ENCODE measurements at regions not wholly inside any gene's neighbourhood (a gene's known extent, or its start where the extent isn't known, plus 50 kb on each side); places are given as distances from the start of the nearest gene placed in this dataset.
A peak's percentile ranks its signal among the peaks of the same experiment; 100 is the strongest.

DNA sequence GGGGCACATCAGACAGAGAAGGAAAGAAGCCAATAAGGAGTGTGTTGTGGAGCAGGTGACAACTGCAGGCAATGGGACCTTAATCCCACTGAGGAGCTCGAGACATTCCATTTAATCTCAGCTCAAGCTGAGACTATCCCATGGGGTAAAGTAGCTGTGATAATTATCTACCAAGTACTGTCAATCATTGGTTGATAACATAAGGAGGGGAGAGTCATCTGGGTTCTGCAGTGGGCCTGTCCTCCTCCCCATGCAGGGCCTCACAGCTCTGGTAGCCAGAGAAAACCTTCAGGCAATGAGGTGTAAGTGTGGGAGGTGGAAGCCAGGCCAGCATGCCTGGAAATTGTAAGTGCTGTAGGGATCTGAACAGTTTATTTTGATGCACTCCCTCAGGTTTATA is 375.0 kb upstream of the ARID1B start:
- no peak for DNase-seq

GRCh38 chr6:156400487-156400886 is 376.7 kb upstream of the ARID1B start:
- no peak for DNase-seq

- no peak for DNase-seq
Observed at GRCh38 chr6:156398966-156399365, 378.2 kb upstream of the ARID1B start.

DNA sequence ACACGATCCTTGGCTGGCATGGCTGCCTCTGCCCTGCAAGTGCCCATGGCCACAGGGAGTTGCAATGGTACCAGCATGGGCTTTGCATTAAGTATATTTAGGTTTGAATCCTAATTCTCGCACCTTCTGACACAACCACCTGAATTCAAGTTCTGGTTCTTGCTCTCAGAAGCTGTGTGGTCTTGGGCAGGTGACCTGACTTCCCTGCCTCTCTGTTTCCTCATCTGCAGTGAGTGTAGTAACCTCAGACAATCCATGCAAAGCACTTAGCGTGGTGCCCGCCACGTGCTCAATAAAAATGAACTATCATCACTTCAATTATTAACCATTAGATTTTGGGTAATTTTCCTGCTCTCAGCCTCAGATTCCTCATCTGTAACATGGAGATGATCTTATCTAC is 378.8 kb upstream of the ARID1B start:
- DNase-seq, result no peak

GRCh38 chr6:156396791-156397418 is 380.3 kb upstream of the ARID1B start:
- DNase-seq, result no peak

DNA sequence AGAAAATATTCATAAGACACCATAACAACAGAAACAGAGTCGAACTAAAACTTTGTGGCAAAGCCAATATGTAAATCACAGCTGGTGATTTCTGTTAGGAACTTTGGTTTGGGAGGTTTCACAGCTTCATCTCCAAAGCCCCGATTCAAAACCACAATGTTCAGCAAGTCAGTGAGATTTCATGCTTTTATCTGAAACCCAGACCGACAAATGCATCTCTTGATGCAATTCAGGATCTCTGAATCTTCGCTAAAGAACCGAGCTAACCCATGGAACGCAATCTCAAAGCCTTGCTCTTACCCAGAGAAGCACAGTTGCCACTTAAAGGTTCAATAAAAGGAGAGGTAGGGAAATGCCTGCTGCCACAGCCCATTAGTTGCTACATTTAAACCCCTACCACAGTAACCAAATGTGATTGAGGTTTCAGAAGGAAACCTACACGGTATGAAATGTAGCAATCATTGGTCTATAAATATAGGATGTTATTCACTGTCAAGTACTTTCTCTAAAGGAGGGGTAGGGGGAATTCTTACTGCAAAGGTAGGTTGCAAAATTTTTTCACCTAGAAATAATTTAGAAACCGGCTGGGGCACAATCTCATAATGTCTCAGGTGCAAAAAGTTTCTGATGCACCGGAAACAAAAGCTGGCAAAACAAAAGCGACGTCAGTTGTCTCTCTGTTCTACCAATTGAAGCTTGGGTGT is 381.0 kb upstream of the ARID1B start:
- peak; percentile 62 for DNase-seq

DNA sequence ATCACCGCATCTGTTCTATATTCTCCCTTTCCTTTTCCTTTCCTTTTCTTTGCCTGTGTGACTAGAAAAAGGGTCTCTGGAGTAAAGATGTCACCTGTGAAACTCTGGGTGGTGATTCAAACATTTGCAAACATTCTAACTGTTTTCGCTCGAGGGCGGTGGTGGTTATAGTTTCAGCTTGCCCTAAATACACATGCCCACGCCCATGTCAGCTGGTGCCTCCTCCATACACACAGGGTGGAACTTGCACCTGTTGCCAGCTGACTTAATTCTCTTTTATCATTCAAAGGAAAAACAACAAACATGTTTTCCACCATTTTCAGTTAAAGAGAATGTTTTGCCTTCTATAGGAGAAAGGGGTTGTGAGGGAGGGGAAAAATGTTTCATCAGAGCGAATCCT is 381.9 kb upstream of the ARID1B start:
- DNase-seq, result peak; percentile 58

DNA sequence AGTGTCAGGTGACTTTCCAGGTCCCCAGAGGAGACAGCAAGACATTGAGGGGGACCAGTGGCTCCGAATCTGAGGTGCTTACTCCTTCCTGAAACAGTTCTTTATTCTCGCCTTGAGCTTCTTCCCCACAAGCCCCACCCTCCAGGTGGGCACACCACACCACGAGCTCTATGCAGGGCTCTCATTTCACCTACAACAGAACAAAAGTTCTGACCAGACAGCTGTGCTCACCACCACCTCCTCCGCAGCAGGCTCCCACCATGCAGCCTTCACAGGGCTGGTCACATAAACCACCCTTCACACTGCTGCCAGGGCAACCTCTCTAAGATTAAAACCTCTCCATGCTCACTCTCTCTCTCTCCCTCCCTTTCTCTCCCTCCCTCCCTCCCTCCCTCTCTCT is 384.5 kb upstream of the ARID1B start:
- no peak for DNase-seq

DNA sequence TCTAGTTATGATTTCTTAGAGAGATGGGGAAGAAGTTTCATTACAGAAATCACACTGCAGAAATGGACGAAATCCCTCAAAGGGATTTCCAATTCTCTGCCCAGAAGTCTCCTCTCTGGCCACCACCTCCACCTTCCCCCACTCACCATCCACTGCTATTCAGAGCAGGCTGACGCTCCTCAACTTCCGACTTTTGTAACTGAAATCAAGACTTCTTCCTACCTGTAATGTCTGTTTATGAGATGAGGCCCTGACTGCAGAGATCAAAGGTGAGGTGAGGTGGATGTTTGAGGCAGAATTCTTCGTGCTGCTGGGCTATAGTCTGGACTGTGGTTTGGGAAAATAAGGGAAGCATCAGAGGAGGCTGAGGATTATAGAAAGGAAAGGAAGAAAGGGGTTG is 385.2 kb upstream of the ARID1B start:
- no peak for DNase-seq

DNA sequence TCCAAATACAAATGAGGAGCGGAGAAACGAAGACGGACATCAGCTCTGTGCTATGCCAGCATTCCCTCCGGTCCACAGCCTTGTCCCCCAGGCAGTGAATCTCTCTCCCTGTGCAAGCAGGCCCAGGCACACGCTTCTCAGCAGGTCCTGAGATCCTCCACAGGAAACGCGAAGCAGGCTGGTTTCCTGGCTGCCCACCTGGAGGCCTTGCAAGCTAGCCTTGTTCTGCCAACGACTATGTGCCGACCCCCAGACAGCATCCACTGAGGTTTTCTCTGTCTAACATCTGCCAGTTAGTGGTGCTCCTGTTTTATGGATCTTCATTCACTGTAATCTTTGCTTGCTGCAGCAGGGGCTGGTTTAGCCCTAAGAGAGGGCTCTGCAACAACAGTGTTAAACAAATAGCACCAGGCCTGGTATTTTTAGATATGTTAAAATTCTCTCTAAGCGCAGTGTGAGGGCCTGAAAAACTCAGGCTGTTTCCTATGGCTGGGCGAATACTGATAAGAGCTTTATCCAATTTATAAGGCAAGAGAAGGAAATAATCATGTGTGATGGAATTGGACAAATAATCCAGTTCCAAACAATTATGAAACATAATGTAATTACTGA is 386.0 kb upstream of the ARID1B start:
- no peak for DNase-seq

DNA sequence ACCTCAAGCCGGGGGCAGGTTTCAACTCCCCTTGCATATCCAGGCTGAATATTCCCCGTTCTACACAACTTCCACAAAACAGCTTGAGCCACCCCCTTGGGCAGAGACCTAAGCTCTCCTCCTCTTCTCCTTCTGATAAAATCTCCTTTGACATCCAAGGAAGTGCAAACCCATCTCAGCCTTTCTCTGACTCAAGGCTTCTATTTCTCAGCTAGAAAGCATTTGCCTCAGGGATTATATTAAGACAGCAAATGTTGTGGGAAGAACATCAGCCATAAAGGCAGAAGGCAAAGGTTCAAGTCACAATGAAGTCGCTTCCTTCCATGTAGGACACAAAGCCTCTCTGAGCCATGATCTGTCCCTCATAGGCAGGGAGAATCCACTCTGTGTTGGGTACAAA is 386.6 kb upstream of the ARID1B start:
- no peak for DNase-seq

DNA sequence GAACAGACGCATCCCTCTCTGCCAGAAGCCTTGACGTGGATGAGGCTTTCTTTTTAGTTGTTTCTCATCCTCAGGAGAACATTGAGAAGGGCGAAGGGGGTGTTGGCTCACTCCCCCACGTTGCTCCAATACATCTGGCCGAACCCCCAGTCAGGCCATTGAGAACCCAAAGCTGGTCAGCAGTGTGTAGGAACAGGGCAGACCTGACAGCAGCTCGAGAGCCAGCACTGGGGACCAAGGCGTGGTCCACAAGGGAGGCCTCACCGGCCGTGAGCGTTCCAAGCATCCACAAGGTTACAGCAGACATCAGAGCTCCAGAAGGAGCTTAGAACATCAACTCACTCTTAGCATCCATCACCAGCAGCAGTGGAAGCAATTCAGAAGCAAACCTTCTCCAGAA is 387.9 kb upstream of the ARID1B start:
- no peak for DNase-seq

DNA sequence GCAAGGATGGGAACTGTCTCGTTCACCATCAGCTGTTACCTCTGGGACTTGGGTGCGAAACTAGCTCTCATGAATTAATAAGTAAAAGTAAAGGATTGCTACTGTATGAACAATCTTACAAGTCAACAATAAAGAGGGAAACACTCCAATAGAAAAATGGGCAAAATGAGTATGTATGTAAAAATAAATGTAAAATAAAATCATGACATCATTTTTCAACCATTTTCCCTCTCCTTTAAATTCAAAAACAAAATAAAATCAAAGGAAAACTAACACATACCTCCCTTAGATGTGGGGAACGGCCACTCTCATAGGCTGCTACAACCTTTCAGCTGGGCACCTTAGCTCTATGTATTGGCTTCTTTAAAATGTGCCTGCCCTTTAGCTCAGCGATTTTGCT is 389.7 kb upstream of the ARID1B start:
- no peak for DNase-seq

DNA sequence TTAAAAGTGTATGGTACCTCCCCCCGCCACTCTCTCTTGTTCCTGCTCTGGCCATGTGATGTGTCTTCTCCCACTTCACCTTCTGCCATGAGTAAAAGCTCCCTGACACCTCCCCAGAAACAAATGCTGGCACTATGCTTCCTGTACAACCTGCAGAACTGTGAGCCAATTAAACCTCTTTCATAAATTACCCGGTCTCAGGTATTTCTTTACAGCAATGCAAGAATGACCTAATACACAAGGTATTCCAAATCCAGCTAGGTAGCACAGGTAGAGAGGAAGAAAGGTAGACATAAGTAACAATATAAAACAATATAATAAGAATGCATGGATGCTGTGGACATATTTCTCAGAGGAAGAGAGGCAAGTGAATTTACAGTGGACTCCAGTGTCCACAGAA is 394.1 kb upstream of the ARID1B start:
- no peak for DNase-seq

DNA sequence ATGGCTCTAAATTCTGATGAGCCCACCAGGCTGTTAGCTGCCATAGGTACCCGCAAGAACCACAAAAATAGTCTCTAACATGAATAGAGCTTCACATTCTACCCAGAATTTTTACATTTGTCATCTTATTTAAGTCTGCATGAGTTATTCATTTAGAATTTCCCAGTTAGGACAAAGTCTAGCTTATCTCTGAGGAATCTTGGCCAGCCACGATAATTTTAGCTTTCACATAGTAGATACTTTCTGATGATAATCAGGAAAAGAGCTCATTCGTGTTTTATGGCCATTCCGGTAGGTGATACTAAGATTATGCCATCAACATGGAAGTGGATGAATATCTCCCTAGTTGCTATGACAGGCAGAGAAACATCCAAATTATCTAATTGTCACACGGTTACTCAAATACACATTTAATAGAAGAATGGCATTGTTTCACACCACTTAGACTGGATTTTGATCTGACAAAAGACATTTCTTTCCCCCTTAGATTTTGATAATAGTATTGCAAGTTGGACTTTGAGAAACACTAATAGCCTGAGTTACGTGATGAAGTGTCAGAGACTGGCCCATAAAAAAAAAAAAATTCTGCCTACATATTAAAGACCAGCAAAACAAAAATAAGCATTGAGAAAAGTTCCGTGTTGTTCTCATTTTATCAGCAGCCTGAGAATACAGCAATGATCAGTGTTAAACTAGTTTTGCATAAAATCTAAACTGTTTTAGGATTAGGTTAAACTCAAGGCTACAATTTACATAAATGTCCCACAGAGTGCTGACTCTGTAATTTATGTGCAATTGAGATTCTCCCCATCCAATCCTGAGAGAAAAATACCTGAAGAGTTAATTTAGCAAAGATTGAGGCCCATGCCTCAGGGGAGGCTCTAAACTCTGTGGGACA is 397.5 kb upstream of the ARID1B start:
- no peak for DNase-seq

- peak; percentile 37 for DNase-seq
Observed at GRCh38 chr6:156378853-156379252, 398.3 kb upstream of the ARID1B start.

GRCh38 chr6:156376091-156376490 is 401.1 kb upstream of the ARID1B start:
- DNase-seq, result no peak

DNA sequence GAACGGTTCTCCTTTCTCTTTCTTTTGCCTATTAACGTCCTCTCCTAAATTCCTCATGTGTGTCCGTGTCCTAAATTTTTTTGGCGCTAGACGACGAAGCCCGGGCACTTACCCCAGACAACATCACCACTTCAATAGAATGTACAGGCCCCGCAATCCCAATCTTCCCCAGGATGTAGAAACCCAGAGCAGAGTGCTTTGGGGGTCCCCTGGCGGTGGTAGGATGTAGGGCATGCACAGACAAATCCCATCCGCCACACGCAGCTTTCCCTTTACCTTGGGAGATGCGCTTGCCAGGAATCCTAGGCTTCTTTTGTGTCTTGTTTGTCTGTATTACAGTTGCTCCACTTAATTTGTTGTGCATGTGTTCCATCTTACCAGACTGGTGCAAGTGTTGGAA is 417.3 kb upstream of the ARID1B start:
- no peak for DNase-seq

DNA sequence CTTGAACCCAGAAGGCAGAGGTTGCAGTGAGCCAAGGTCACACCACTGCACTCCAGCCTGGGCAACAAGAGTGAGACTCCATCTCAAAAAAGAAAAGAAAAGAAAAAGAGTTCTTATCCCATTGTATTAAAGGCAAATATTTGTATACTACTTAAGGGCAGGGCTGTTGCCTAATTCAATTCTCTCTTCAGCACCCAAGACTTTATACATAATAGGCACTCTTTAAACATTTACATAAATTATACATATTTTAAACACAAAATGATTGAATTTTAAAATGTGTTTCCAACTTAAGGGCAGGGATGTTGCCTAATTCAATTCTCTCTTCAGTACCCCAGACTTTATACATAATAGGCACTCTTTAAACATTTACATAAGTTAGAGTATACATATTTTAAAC is 424.3 kb upstream of the ARID1B start:
- DNase-seq, result no peak

DNA sequence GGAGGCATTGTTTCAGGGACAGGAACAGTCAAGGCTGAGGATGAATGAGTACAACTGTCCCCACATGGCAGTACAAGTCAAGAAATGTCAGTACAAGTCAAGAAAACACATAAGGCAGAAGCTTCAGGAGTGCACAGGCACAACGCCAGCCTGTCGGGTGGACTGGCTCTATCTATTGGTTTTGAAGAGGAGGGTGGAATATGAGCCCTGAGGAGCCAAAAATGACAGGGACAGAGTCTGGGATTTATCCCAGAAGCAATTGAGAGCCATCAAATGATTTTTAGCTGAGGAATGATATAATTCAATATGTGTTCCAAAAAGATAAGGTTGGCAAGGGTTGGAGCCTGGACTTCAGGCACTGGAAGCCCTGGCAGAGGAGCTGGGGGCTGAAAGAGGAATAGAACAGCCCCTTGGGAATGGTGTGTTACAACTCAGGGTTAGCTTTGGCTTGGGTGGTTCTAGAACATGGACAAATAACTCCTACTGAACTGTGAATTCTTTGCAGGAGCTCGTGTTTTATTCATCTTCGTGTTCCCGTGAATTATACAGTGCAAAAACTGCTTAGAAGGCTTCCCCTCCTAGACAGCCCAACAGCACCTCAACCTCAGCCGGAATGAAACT is 425.7 kb upstream of the ARID1B start:
- DNase-seq, result no peak

DNA sequence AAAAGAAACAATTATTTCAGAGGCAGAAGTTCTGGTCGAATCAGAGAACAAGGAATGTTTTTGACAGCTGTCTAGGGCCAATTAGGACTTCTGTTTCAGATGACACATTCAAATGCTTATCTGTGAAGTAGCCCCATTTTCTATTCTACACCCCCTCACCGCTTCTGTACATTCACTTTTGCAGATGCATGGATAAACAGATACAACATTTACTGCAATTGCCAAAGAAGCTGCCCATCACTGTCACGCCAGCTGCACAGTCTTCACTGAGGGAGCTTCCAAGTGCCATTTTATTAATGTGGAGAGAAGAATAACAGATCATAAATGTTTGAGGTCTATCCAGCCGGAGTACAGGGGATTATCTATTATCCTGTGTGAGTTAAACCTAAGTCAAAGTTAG is 426.8 kb upstream of the ARID1B start:
- no peak for DNase-seq

DNA sequence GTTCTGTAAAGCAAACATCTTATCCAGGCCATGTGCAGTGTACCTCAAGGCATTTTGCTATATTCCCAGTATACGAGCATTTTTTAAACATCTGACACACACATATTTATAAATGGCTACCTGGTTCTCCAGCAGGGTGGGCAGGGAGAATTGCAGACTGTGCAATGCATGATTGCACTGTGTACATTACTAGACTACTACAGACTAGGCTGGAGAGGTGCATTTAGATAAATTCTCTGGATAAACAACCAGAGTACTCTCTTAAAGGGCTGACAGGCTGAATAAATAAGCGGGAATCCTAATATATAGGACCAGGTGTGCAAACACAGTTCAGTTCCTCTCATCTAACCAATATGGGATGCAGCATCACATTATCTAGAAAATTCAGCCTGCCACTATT is 428.3 kb upstream of the ARID1B start:
- DNase-seq, result no peak

DNA sequence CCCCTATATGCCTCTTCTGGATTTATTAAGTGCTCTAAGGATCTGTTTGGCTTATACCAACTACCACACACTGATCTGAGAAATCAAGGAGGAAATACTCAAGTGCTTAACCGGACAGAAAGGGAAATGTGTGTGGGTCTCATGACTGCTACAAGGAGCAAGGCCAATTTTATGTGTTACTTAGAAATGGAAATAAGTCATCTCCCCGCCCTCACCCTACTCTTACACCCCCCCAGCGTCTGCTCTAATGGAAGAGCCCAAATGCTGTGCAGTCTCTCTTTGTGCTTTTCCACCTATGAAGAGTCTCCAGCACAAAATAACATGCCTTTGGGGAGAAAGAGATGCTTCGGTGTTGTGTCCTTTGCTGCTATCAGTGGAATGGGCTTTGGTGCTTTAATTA is 428.8 kb upstream of the ARID1B start:
- no peak for DNase-seq

Measured in CD4-positive, alpha-beta T cell treated with Interleukin-17A for 1 hour (primary cell).